Liver (tissue), 7 donors: ENCODE measurements at regions not wholly inside any gene's neighbourhood (a gene's known extent, or its start where the extent isn't known, plus 50 kb on each side); places are given as distances from the start of the nearest gene placed in this dataset.
"Not testable (repeated sequence)": the region's sequence is repeated elsewhere in the genome, so short reads cannot be mapped to it uniquely, and the experiment has no call there.

Experiments used
- DNase-seq: peaks from one replicate; pipeline ENCODE4 v3.0.0-alpha.2; 2017; ENCODE audit warnings: low spot score
- H3K27ac ChIP-seq, 2 donors: one replicate each; pipeline ENCODE4 v1.7.0; 2013; ENCODE audit warnings: inconsistent platforms in 2 of 2, low read length in 2 of 2, control low read depth in 1 of 2, low read depth in 1 of 2, mild to moderate bottlenecking in 1 of 2
- H3K27me3 ChIP-seq, 4 donors: one replicate each; pipeline versions ENCODE4 v1.6.1 to v1.7.0; 2013; ENCODE audit warnings: low read length in 3 of 4, inconsistent platforms in 1 of 4, mild to moderate bottlenecking in 1 of 4, moderate library complexity in 1 of 4; ENCODE audit not compliant: control insufficient read depth in 4 of 4, insufficient read depth in 4 of 4
- H3K36me3 ChIP-seq, 4 donors: one replicate each; pipeline versions ENCODE4 v1.6.1 to v1.7.0; 2013; ENCODE audit warnings: low read length in 3 of 4, mild to moderate bottlenecking in 3 of 4, low read depth in 1 of 4, moderate library complexity in 1 of 4; ENCODE audit not compliant: control insufficient read depth in 4 of 4, insufficient read depth in 3 of 4
- H3K4me1 ChIP-seq, 4 donors: one replicate each; pipeline versions ENCODE4 v1.6.1 to v1.7.0; 2013; ENCODE audit warnings: low read length in 3 of 4, mild to moderate bottlenecking in 3 of 4, moderate library complexity in 1 of 4; ENCODE audit not compliant: control insufficient read depth in 4 of 4, insufficient read depth in 4 of 4
- H3K4me3 ChIP-seq, 3 donors: one replicate each; pipeline versions ENCODE4 v1.6.1 to v1.7.0; 2013; ENCODE audit warnings: low read length in 3 of 3, control low read depth in 1 of 3, low read depth in 1 of 3, mild to moderate bottlenecking in 1 of 3
- H3K9ac ChIP-seq, 2 donors: one replicate each; pipeline ENCODE4 v1.7.0; 2013; ENCODE audit warnings: low read length in 2 of 2, mild to moderate bottlenecking in 2 of 2, moderate library complexity in 2 of 2, control low read depth in 1 of 2, low read depth in 1 of 2
- H3K9me3 ChIP-seq, 4 donors: one replicate each; pipeline versions ENCODE4 v1.6.1 to v1.7.0; 2013; ENCODE audit warnings: low read length in 3 of 4; ENCODE audit not compliant: control insufficient read depth in 4 of 4
- EGR1 ChIP-seq, 2 donors: IDR thresholded peaks; 2 replicates each; pipeline ENCODE4 v1.6.1; 2016 to 2018; ENCODE audit warnings: antibody characterized with exemption in 2 of 2, low read depth in 2 of 2
- FOXA2 ChIP-seq: IDR thresholded peaks from 2 replicates; pipeline ENCODE4 v1.6.1; 2016; ENCODE audit warnings: antibody characterized with exemption
- GABPA ChIP-seq, 2 donors: IDR thresholded peaks in 1 of 2; conservative IDR thresholded peaks in 1 of 2; 2 replicates each; pipeline ENCODE4 v1.6.1; 2016; ENCODE audit warnings: antibody characterized with exemption in 2 of 2, mild to moderate bottlenecking in 1 of 2, moderate library complexity in 1 of 2
- HNF4A ChIP-seq, 2 donors: conservative IDR thresholded peaks; 2 replicates each; pipeline ENCODE4 v1.6.1; 2016; ENCODE audit warnings: antibody characterized with exemption in 2 of 2, mild to moderate bottlenecking in 2 of 2
- JUND ChIP-seq, 2 donors: IDR thresholded peaks; 2 replicates each; pipeline ENCODE4 v1.6.1; 2016; ENCODE audit warnings: antibody characterized with exemption in 2 of 2
- NR2F2 ChIP-seq: IDR thresholded peaks from 2 replicates; pipeline ENCODE4 v1.6.1; 2016; ENCODE audit warnings: antibody characterized with exemption
- RAD21 ChIP-seq, 2 donors: IDR thresholded peaks; 2 replicates each; pipeline ENCODE4 v1.6.1; 2016; ENCODE audit warnings: antibody characterized with exemption in 2 of 2, mild to moderate bottlenecking in 2 of 2
- REST ChIP-seq: IDR thresholded peaks from 2 replicates; pipeline ENCODE4 v1.6.1; 2016; ENCODE audit warnings: antibody characterized with exemption, mild to moderate bottlenecking
- RXRA ChIP-seq, 2 donors: IDR thresholded peaks; 2 replicates each; pipeline ENCODE4 v1.6.1; 2017 to 2018; ENCODE audit warnings: antibody characterized with exemption in 2 of 2, mild to moderate bottlenecking in 1 of 2
- SP1 ChIP-seq: IDR thresholded peaks from 2 replicates; pipeline ENCODE4 v1.6.1; 2018; ENCODE audit warnings: antibody characterized with exemption, mild to moderate bottlenecking
- WGBS: extraction: QIAGEN DNeasy Blood & Tissue Kit; methylation state at CpG from one replicate; pipeline ENCODE4 v1.1.7; 2013; 5-methylcytosine and 5-hydroxymethylcytosine counted together
- TF ChIP-seq, protein P1 (sequence below): IDR thresholded peaks from 2 replicates; pipeline ENCODE4 v1.6.1; 2016; ENCODE audit warnings: antibody characterized with exemption
- donor health status: healthy.
- donor health status: healthy.
- donor health status: healthy.
- donor health status: healthy.

- Histone ChIP-seq H3K4me3 (no peak overlapping the region), H3K4me1 (peaks cover 0 to 13% (median 7%) of the 10 kb centered on the region in 4 donors), H3K36me3 (no peaks in the 10 kb centered on the region), H3K27me3 (peaks cover 0 to 2% (median 0%) of the 10 kb centered on the region in 4 donors), H3K9ac (no peak overlapping the region), H3K9me3 (no peaks in the 10 kb centered on the region), H3K27ac (peak overlapping the region in 1 of 2 donors; percentile 46)
- 30% methylated on average over 5 of the region's 5 CpGs for WGBS
- TF ChIP-seq RAD21 (IDR thresholded peaks at IDR 0.05), result no peak
- TF ChIP-seq HNF4A (conservative IDR thresholded peaks at IDR 0.05), result peak; percentile 29 to 57
- no peak for TF ChIP-seq NR2F2
- TF ChIP-seq RXRA (IDR thresholded peaks at IDR 0.05), result peak in 1 of 2 donors; percentile 10
- no peak for TF ChIP-seq EGR1 (IDR thresholded peaks at IDR 0.05; ENCODE audit: low read depth in 2 of 2)
- peak; percentile 23 for TF ChIP-seq REST
- peak in 1 of 2 donors; percentile 23 for TF ChIP-seq JUND (IDR thresholded peaks at IDR 0.05)
- DNase-seq, result no peak
Measured at GRCh38 chr6:99143108-99143861, 195.5 kb upstream of the FBXL4 start.

- H3K27ac ChIP-seq, H3K4me3 ChIP-seq, DNase-seq, H3K27me3 ChIP-seq, H3K9ac ChIP-seq, H3K36me3 ChIP-seq, H3K9me3 ChIP-seq: not testable (repeated sequence)
- peaks cover 0 to 13% (median 9%) of the 10 kb centered on the region in 4 donors for H3K4me1 ChIP-seq
- 94% methylated on average over 24 of the region's 29 CpGs for WGBS
Measured at GRCh38 chr6:99141906-99142305, 194.2 kb upstream of the FBXL4 start.

- no peaks in the 10 kb centered on the region for H3K36me3 ChIP-seq
- 24% methylated on average over 1 of the region's 1 CpG for WGBS
- no peak overlapping the region for H3K4me3 ChIP-seq
- H3K9me3 ChIP-seq, result no peaks in the 10 kb centered on the region
- H3K27ac ChIP-seq, result no peak overlapping the region
- H3K4me1 ChIP-seq, result peaks cover 0 to 7% (median 4%) of the 10 kb centered on the region in 4 donors
- H3K9ac ChIP-seq, result no peak overlapping the region
- H3K27me3 ChIP-seq, result peaks cover 0 to 14% (median 0%) of the 10 kb centered on the region in 4 donors
- no peak for DNase-seq
- no peak for TF ChIP-seq SP1
- TF ChIP-seq, protein P1, sequence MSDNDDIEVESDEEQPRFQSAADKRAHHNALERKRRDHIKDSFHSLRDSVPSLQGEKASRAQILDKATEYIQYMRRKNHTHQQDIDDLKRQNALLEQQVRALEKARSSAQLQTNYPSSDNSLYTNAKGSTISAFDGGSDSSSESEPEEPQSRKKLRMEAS, result no peak
- TF ChIP-seq GABPA (IDR thresholded peaks at IDR 0.05 in 1 of 2, conservative IDR thresholded peaks at IDR 0.05 in 1 of 2), result no peak
- no peak for TF ChIP-seq EGR1 (IDR thresholded peaks at IDR 0.05; ENCODE audit: low read depth in 2 of 2)
- peak in 1 of 2 donors; percentile 21 for TF ChIP-seq HNF4A (conservative IDR thresholded peaks at IDR 0.05)
- no peak for TF ChIP-seq NR2F2
- no peak for TF ChIP-seq FOXA2
Measured at GRCh38 chr6:99138445-99138844, 190.7 kb upstream of the FBXL4 start.
